Uterus (tissue), 3 donors: ENCODE measurements at regions not wholly inside any gene's neighbourhood (a gene's known extent, or its start where the extent isn't known, plus 50 kb on each side); places are given as distances from the start of the nearest gene placed in this dataset.

ENCODE experiments used
- DNase-seq, 2 donors: peaks; one replicate each; pipeline ENCODE4 v3.0.0-alpha.2; 2019 to 2020
- H3K27ac ChIP-seq, 2 donors: fragments of 200-600 bp; sonication (generic); 1 replicate in 1 of 2; 2 replicates in 1 of 2; pipeline ENCODE4 v1.5.1; 2016 to 2018
- H3K27me3 ChIP-seq, 2 donors: fragments of 200-600 bp; sonication (generic); one replicate each; pipeline ENCODE4 v1.5.1; 2018 to 2019; ENCODE audit warnings: control low read depth in 1 of 2
- H3K36me3 ChIP-seq, 2 donors: fragments of 200-600 bp; sonication (generic); one replicate each; pipeline ENCODE4 v1.5.1; 2019; ENCODE audit warnings: control low read depth in 1 of 2
- H3K4me1 ChIP-seq, 2 donors: fragments of 200-600 bp; sonication (generic); one replicate each; pipeline ENCODE4 v1.5.1; 2018 to 2019; ENCODE audit warnings: control low read depth in 1 of 2
- H3K4me3 ChIP-seq, 2 donors: fragments of 200-600 bp; sonication (generic); 1 replicate in 1 of 2; 2 replicates in 1 of 2; pipeline ENCODE4 v1.5.1; 2018 to 2019; ENCODE audit warnings: mild to moderate bottlenecking in 1 of 2
- H3K9me3 ChIP-seq, 2 donors: fragments of 200-600 bp; sonication (generic); one replicate each; pipeline ENCODE4 v1.5.1; 2019; ENCODE audit warnings: control low read depth in 1 of 2
- POLR2A ChIP-seq, 2 donors: fragments of 450-650 bp; IDR thresholded peaks; one replicate each; pipeline ENCODE4 v1.6.1; 2016; ENCODE audit warnings: antibody characterized with exemption in 2 of 2, mild to moderate bottlenecking in 1 of 2, moderate library complexity in 1 of 2
- intact Hi-C: fragments of 100-400 bp; cut with DNase I; formaldehyde crosslinking; loops from one replicate; pipeline ENCODE4 v1.15.1; 2023; ENCODE audit warnings: low total_unique reads
- TF ChIP-seq, protein P1 (sequence below), 4 experiments: fragments of 200-600 bp in 2 of 4; fragments of 450-650 bp in 2 of 4; sonication (generic) in 2 of 4; IDR thresholded peaks; one replicate each; pipeline ENCODE4 v1.5.1; 2016 to 2019; ENCODE audit warnings: antibody characterized with exemption in 4 of 4, mild to moderate bottlenecking in 2 of 4, moderate library complexity in 1 of 4
- donor health status: DM: yes; HTN: yes; CAD: no.

DNA sequence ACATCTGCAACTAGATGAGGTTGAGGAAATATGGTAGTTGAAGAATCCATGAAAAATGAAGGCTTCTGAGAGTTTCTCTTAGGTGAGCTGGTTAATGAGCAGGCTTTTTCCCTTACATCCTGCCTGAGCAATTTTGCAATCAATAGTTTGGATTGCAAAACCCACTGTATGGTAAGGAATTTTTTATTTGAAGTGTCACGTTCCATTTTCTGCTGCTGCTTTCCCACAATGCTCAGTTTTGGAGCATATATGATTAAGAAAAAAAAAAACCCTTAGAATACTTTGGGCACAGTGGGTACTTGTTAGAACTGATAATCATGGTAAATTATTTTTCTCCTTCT, 144.2 kb downstream of the PCSK1 start:
- TF ChIP-seq POLR2A (IDR thresholded peaks at IDR 0.05): no peak
- TF ChIP-seq, protein P1, sequence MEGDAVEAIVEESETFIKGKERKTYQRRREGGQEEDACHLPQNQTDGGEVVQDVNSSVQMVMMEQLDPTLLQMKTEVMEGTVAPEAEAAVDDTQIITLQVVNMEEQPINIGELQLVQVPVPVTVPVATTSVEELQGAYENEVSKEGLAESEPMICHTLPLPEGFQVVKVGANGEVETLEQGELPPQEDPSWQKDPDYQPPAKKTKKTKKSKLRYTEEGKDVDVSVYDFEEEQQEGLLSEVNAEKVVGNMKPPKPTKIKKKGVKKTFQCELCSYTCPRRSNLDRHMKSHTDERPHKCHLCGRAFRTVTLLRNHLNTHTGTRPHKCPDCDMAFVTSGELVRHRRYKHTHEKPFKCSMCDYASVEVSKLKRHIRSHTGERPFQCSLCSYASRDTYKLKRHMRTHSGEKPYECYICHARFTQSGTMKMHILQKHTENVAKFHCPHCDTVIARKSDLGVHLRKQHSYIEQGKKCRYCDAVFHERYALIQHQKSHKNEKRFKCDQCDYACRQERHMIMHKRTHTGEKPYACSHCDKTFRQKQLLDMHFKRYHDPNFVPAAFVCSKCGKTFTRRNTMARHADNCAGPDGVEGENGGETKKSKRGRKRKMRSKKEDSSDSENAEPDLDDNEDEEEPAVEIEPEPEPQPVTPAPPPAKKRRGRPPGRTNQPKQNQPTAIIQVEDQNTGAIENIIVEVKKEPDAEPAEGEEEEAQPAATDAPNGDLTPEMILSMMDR (IDR thresholded peaks at IDR 0.05): no peak
- Histone ChIP-seq H3K27me3 (no peaks in the 10 kb centered on the region), H3K36me3 (no peaks in the 10 kb centered on the region), H3K4me3 (no peak overlapping the region), H3K4me1 (no peaks in the 10 kb centered on the region), H3K27ac (no peak overlapping the region), H3K9me3 (no peaks in the 10 kb centered on the region)
- no peak for DNase-seq
- intact Hi-C loops: no loop called here

DNA sequence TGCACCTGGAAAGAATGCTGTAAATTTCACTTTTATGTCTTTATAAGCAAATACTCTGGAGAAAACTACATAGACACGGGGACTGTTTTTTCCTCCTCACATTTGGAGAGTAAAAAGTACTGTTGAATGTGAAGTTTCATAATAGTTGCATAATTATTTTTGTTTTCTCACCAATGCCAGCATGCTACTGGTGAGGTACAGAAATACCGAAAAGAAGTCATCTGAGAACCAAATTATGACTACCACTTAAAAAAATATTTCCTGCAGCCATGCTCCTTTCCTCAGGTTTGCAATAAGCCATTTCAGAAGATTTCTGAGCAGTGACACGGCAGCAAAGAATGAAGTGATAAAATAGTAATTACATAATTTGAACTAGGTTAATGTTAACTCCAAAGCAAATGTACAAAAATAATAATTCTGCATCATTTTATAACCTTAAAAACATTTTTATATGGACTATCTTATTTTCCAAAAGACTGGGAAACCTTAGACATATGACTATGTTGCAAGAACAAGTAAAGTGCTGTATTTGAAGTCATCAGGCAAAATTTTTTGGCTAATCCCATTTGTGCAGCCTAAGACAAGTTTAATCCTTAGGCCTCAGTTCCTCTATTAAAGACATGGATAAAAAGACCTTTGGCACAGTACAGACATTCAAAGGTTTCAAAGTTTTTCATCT, 144.7 kb downstream of the PCSK1 start:
- intact Hi-C loops: no loop called here
- Histone ChIP-seq H3K27ac (no peak overlapping the region), H3K4me3 (no peak overlapping the region), H3K4me1 (no peaks in the 10 kb centered on the region), H3K27me3 (no peaks in the 10 kb centered on the region), H3K9me3 (no peaks in the 10 kb centered on the region), H3K36me3 (no peaks in the 10 kb centered on the region)
- no peak for DNase-seq
- TF ChIP-seq, protein P1 (IDR thresholded peaks at IDR 0.05): no peak
- no peak for TF ChIP-seq POLR2A (IDR thresholded peaks at IDR 0.05)

DNA sequence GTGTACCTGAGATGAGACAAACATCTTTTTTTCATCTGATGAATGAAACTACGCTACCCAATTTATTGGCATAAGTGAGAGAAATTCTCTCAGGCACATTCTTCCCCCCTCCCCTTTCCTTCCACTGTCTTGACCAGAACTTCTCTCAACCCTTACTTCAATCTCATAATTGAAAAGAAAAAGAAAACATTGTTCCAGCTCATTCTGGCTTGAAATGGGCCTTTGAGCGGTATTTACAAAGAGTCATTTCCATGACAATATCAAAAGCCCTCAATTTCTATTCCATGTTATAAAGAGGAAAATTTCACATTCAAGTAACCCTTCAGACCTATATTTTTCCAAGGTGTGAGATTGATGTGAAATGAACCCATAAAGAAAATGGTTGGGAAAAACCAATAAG, 145.9 kb downstream of the PCSK1 start:
- TF ChIP-seq, protein P1 (IDR thresholded peaks at IDR 0.05): no peak
- no peak for TF ChIP-seq POLR2A (IDR thresholded peaks at IDR 0.05)
- Histone ChIP-seq H3K4me1 (no peaks in the 10 kb centered on the region), H3K36me3 (no peaks in the 10 kb centered on the region), H3K27ac (no peak overlapping the region), H3K4me3 (no peak overlapping the region), H3K27me3 (no peaks in the 10 kb centered on the region), H3K9me3 (no peaks in the 10 kb centered on the region)
- DNase-seq: no peak
- intact Hi-C loops: no loop called here

DNA sequence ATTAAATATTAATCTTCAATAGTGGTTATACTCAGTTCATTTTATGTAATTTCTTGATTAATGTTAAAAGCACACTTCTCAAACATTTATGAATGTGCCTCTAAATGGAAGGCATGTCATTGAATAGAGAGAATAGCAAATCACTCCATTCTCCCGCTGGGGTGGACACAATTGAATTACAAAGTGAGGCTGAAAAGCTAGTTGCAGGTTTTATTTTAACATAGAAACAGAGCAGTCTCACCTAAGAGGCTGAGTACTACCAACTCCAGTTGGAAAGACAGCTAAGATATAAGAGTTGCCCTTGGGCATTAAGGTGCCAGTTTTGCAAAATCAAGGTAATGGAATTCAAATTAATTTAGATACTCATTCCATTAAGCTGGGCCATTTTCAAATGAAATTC, 147.2 kb downstream of the PCSK1 start:
- Histone ChIP-seq H3K27me3 (no peaks in the 10 kb centered on the region), H3K36me3 (no peaks in the 10 kb centered on the region), H3K4me3 (no peak overlapping the region), H3K4me1 (no peaks in the 10 kb centered on the region), H3K9me3 (no peaks in the 10 kb centered on the region), H3K27ac (no peak overlapping the region)
- no peak for TF ChIP-seq POLR2A (IDR thresholded peaks at IDR 0.05)
- TF ChIP-seq, protein P1 (IDR thresholded peaks at IDR 0.05): no peak
- DNase-seq: no peak
- intact Hi-C loops: no loop called here

DNA sequence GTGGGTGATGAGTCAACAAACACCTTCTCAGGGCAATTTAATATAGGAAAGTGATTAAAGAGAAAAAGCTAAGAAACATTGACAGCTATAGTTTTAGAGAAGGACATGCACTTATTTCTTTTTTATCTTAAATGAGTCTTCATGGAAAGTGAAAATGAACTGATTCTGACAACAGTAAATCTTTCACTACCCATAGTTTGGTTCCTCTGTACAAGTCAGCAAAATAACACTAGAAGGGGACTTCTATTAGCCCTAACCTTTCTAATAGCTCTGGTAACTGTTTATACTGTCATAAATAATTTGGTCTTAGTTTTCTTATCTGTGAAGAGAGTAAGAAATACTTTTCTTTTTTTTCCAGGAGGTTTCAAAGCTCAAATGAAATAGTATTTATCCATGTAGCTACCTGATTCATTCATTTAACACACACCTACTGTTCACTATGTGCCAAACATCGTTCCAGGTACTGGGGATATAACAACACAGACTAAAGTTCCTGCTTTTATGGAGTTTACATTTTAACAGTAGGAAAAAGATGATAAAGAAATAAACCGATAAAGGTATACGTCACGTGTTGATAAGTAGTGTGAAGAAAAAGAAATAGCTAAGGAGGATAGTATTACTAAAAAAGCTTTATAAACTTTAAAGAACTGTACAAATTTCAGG, 148.2 kb downstream of the PCSK1 start:
- Histone ChIP-seq H3K9me3 (no peaks in the 10 kb centered on the region), H3K4me1 (no peaks in the 10 kb centered on the region), H3K27me3 (no peaks in the 10 kb centered on the region), H3K36me3 (no peaks in the 10 kb centered on the region), H3K4me3 (no peak overlapping the region), H3K27ac (no peak overlapping the region)
- intact Hi-C loops: no loop called here
- TF ChIP-seq, protein P1 (IDR thresholded peaks at IDR 0.05): no peak
- TF ChIP-seq POLR2A (IDR thresholded peaks at IDR 0.05): no peak
- DNase-seq: no peak
